ENCODE measurements at regions not wholly inside any gene's neighbourhood (a gene's known extent, or its start where the extent isn't known, plus 50 kb on each side); places are given as distances from the start of the nearest gene placed in this dataset.

DNA sequence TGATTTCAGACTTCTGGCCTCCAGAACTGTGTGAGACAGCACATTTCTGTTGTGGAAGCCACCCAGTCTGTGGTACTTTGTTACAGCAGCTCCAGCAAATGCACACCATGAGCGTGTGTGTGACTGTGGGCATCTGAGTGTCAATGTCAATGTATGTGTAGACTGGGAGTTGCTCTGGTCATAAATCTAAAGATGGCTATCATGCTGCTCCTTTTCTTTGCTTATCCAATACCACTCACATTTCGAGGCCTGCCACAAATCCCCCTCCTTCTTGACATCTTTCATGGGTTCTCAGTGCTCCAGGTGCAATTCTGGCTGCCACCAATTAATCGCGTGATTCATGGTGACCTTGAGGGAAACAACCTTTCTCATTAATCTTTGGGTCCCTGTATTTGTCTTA, 141.2 kb downstream of the RWDD3 start:
- H3K9me3 ChIP-seq (ENCODE audit: control insufficient read depth, low read depth, low read length), result no peaks in the 10 kb centered on the region
- H3K4me2 ChIP-seq (ENCODE audit: control insufficient read depth, extremely low read depth, insufficient read depth, low read depth, low read length), result no peak overlapping the region
- no peaks in the 10 kb centered on the region for H3K27me3 ChIP-seq (ENCODE audit: control insufficient read depth, extremely low read depth, insufficient read depth, low read length)
- no peaks in the 10 kb centered on the region for H4K20me1 ChIP-seq (ENCODE audit: control insufficient read depth, extremely low read depth, insufficient read depth, low read length)
- dilution Hi-C loops (cut with MboI; ENCODE audit: extremely low pct_ligation_motif_present, low sequenced_read_pairs), result no loop called here
- no peaks in the 10 kb centered on the region for H3K9me1 ChIP-seq (ENCODE audit: control insufficient read depth, extremely low read depth, insufficient read depth, low read length)
- H3K4me3 ChIP-seq (ENCODE audit: control insufficient read depth in 2 of 3, extremely low read depth in 1 of 3, insufficient read depth in 2 of 3, low read depth in 1 of 3, low read length in 3 of 3), result no peak overlapping the region
- H3K4me1 ChIP-seq (ENCODE audit: control insufficient read depth, extremely low read depth, insufficient read depth, low read length), result no peaks in the 10 kb centered on the region
- no peak for DNase-seq (ENCODE audit: low read depth, low spot score)
- no peak overlapping the region for H3K9ac ChIP-seq (ENCODE audit: control insufficient read depth, extremely low read depth, insufficient read depth, low read length)
- H3K79me2 ChIP-seq (ENCODE audit: control insufficient read depth, insufficient read depth, low read length), result no peaks in the 10 kb centered on the region
- no peak overlapping the region for H2AFZ ChIP-seq (ENCODE audit: control insufficient read depth, low read length)
- TF ChIP-seq, protein P1, sequence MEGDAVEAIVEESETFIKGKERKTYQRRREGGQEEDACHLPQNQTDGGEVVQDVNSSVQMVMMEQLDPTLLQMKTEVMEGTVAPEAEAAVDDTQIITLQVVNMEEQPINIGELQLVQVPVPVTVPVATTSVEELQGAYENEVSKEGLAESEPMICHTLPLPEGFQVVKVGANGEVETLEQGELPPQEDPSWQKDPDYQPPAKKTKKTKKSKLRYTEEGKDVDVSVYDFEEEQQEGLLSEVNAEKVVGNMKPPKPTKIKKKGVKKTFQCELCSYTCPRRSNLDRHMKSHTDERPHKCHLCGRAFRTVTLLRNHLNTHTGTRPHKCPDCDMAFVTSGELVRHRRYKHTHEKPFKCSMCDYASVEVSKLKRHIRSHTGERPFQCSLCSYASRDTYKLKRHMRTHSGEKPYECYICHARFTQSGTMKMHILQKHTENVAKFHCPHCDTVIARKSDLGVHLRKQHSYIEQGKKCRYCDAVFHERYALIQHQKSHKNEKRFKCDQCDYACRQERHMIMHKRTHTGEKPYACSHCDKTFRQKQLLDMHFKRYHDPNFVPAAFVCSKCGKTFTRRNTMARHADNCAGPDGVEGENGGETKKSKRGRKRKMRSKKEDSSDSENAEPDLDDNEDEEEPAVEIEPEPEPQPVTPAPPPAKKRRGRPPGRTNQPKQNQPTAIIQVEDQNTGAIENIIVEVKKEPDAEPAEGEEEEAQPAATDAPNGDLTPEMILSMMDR (optimal IDR thresholded peaks at IDR 0.05 in 1 of 3, IDR thresholded peaks at IDR 0.05 in 1 of 3, conservative IDR thresholded peaks at IDR 0.05 in 1 of 3; ENCODE audit: extremely low read depth in 1 of 3, insufficient read depth in 2 of 3, low read length in 3 of 3), result no peak
- TF ChIP-seq EZH2 (IDR thresholded peaks at IDR 0.05; ENCODE audit: low read length), result no peak
- no peak for FAIRE-seq
- no peak overlapping the region for H3K27ac ChIP-seq (ENCODE audit: control insufficient read depth, insufficient read depth, low read length)
- no peaks in the 10 kb centered on the region for H3K36me3 ChIP-seq (ENCODE audit: control insufficient read depth in 2 of 2, extremely low read depth in 1 of 2, insufficient read depth in 2 of 2, low read length in 2 of 2)

DNA sequence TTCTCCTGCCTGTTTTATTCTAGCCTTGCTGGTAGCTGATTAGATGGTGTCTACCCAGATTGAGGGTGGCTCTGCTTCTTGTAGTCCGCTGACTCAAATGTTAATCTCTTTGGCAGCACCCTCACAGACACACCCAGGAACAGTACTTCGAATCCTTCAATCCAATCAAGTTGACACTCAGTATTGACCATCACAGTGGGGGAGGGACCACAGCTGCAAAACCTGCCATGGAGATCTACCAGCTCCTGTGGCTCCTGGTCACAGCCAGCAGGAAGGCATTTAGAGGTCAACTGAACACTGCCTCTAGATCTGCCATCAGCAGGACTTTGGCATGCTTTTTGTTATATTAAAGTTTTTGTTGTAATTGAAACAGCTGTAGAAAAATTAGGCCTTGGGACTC, 146.9 kb downstream of the RWDD3 start:
- H3K27ac ChIP-seq (ENCODE audit: control insufficient read depth, insufficient read depth, low read length), result no peak overlapping the region
- no peaks in the 10 kb centered on the region for H3K9me3 ChIP-seq (ENCODE audit: control insufficient read depth, low read depth, low read length)
- no peak overlapping the region for H2AFZ ChIP-seq (ENCODE audit: control insufficient read depth, low read length)
- FAIRE-seq (no peak), DNase-seq (ENCODE audit: low read depth, low spot score) (no peak)
- H3K79me2 ChIP-seq (ENCODE audit: control insufficient read depth, insufficient read depth, low read length), result no peaks in the 10 kb centered on the region
- dilution Hi-C loops (cut with MboI; ENCODE audit: extremely low pct_ligation_motif_present, low sequenced_read_pairs), result no loop called here
- no peak overlapping the region for H3K4me2 ChIP-seq (ENCODE audit: control insufficient read depth, extremely low read depth, insufficient read depth, low read depth, low read length)
- no peaks in the 10 kb centered on the region for H4K20me1 ChIP-seq (ENCODE audit: control insufficient read depth, extremely low read depth, insufficient read depth, low read length)
- H3K36me3 ChIP-seq (ENCODE audit: control insufficient read depth in 2 of 2, extremely low read depth in 1 of 2, insufficient read depth in 2 of 2, low read length in 2 of 2), result no peaks in the 10 kb centered on the region
- no peak overlapping the region for H3K9ac ChIP-seq (ENCODE audit: control insufficient read depth, extremely low read depth, insufficient read depth, low read length)
- H3K4me3 ChIP-seq (ENCODE audit: control insufficient read depth in 2 of 3, extremely low read depth in 1 of 3, insufficient read depth in 2 of 3, low read depth in 1 of 3, low read length in 3 of 3), result no peak overlapping the region
- no peaks in the 10 kb centered on the region for H3K27me3 ChIP-seq (ENCODE audit: control insufficient read depth, extremely low read depth, insufficient read depth, low read length)
- no peaks in the 10 kb centered on the region for H3K4me1 ChIP-seq (ENCODE audit: control insufficient read depth, extremely low read depth, insufficient read depth, low read length)
- TF ChIP-seq, protein P1 (optimal IDR thresholded peaks at IDR 0.05 in 1 of 3, IDR thresholded peaks at IDR 0.05 in 1 of 3, conservative IDR thresholded peaks at IDR 0.05 in 1 of 3; ENCODE audit: extremely low read depth in 1 of 3, insufficient read depth in 2 of 3, low read length in 3 of 3), result no peak
- TF ChIP-seq EZH2 (IDR thresholded peaks at IDR 0.05; ENCODE audit: low read length), result no peak
- no peaks in the 10 kb centered on the region for H3K9me1 ChIP-seq (ENCODE audit: control insufficient read depth, extremely low read depth, insufficient read depth, low read length)

All from keratinocyte (primary cell).